GM21515 (cell line): ENCODE measurements at regions not wholly inside any gene's neighbourhood (a gene's known extent, or its start where the extent isn't known, plus 50 kb on each side); places are given as distances from the start of the nearest gene placed in this dataset.

Source experiments
- ATAC-seq: cut with Tn5 transposase; IDR thresholded peaks from one replicate; pipeline ENCODE4 v1.9.1; 2021; ENCODE audit not compliant: unreplicated experiment

DNA sequence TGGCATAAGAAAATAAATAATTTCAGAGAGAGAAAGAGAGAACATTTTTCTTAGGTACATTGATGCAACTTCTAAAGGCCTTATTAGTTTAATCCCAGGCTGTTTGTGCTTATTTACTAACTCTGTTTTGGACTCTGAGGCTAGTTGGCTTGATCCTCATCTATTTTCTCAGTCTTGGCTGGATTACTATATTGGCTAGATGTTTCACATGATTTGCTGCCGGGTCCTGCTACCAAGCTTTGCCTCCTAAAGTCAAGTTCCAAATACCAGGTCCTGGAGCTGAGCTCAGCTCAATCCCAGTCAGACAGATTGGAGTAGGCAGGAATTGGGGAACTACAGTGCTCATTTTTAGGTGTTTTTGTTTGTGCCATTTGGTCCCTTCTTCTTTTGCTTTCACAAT lies 340.8 kb downstream of the BCAT1 start:
- ATAC-seq, result no peak

GRCh38 chr12:24605916-24606315 lies 343.0 kb downstream of the BCAT1 start:
- no peak for ATAC-seq

- no peak for ATAC-seq
Observed at GRCh38 chr12:24605466-24605865, 343.4 kb downstream of the BCAT1 start.

DNA sequence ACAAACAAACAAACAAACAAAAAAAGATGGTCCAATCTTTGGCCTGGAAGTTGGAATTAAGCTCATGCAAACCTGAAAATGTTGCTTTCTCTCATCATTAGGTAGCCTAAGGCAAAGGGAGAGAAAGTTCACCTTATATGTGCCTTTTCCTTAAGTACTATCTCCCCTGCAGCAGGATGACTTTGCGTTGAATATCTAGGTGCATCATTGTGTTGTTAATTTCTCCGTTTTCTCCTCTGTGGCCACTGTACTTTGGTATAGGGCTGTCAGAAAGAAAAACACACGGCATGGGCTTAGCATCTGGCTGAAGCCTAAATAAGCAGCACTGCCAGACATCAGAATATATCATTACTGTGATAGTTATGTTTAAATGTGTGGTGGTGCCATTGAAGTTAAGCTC lies 345.5 kb downstream of the BCAT1 start:
- ATAC-seq, result no peak

- no peak for ATAC-seq
Observed at GRCh38 chr12:24600996-24601395, 347.9 kb downstream of the BCAT1 start.

- ATAC-seq, result no peak
Observed at GRCh38 chr12:24600551-24600950, 348.4 kb downstream of the BCAT1 start.

- no peak for ATAC-seq
Observed at GRCh38 chr12:24599736-24600135, 349.2 kb downstream of the BCAT1 start.

DNA sequence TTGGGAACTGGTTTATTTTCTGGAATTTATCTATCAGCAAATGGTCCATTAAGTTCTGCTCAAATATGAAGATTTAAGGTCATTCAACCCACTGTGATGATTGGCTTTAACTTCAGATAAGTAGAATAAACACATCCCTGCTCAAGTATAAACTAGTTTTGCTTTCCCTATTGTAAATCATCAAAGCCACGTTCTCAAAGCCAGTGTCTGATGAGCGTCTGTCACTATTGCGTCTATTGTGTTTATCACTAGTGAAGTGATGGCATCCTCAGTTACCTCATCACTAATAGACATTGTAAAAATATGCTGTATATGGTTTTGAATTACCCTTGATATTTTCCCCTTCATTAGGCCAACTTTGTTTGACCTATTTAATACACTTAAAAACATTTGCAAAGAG lies 351.3 kb downstream of the BCAT1 start:
- ATAC-seq, result no peak

- no peak for ATAC-seq
Observed at GRCh38 chr12:24596768-24597388, 352.0 kb downstream of the BCAT1 start.

DNA sequence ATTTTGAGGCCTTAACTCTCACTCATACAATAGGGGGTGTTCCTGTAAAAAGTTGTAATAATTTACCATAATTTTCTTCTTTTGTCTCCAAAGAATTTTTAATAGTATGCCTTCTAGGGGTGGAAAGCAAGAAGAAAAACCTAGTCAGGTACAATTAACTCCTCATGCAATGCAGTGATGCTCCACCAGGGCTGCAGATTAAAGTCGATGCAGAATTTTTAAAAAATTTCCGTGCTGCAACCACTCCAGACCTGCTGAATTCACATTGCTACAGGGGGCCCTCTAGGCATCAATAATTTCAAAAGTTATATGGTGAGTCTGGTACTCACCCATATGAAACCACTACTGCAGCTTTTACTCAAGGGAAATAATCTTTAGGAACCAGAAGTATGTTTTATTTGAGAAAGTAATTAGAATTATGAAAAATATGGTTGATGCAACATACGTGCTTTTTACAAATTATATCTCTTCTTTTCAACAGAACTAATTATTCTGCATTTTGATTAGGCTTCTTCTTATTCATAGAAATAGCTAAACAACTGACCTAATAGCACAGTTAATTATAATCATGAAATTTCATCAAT lies 353.2 kb downstream of the BCAT1 start:
- ATAC-seq, result no peak

- no peak for ATAC-seq
Observed at GRCh38 chr12:24591715-24592440, 357.0 kb downstream of the BCAT1 start.

DNA sequence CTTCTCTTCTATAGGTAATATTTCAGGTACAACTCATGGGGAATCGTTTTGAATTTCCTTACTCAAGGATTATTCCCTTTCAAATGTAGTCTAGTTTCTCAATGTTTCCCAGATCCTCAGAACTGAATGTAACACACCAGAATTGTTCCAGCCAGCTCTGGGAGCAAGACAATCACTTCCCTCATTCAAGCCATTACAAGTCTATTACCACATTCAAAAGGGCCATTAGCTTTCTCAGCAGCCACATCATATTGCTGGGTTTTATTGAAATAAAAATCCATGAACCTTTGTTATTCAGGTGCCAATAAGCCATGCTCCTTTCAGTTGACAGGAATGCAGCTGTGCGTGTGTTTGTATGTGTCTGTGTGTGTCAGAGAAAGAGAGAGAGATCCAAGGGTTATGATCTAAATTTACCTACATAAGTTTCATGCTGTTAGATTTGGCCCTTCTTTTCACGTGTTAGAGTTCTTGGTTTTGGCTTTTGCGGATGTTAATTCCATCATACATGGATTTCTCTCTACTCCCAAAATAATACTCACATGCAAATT lies 357.7 kb downstream of the BCAT1 start:
- ATAC-seq, result no peak

DNA sequence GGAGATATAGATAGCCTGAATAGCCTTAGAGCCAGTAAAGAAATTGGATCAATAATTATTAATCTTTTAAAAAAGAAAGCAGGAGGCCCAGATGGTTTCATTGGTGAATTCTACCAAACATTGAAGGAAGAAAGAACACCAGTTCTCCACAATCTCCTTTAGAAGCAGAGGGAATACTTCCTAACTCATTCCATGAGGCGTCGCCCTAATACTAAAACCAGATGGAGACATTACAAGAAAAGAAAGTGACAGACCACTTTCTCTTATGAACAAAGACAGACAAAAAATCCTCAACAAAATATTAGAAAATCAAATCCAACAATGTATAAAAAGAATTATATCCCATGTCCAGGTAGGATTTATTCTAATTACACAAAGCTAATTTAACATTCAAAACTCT lies 362.6 kb downstream of the BCAT1 start:
- ATAC-seq, result no peak

DNA sequence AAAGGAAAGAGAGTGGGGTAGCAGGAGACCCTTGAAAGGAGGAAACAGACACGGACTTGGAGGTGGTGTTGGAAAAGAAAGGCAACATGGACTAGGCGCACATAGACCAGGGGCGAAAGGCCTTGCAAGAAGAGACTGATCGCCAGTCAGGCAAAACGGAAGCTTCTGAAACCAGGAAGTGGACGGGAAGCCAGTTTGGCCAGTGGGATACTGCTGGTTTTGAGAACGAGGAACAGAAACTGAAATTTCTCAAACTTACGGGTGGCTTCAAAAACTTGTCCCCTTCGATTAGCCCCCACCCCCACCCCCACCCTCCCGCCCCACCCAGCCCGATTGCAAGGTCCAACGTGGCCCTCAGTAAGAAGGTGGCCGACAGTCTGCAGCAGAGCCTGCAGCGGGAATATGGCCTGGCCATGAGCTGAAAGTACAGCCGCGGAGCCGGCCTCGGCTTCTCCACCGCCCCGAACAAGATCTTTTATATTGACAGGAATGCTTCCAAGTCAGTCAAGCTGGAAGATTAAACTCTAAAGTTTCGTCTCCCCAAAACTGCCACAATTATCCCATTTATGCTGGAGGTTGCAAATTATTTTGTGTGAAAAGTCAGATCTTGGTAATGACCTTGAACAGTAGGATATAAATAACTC lies 364.7 kb downstream of the BCAT1 start:
- no peak for ATAC-seq

DNA sequence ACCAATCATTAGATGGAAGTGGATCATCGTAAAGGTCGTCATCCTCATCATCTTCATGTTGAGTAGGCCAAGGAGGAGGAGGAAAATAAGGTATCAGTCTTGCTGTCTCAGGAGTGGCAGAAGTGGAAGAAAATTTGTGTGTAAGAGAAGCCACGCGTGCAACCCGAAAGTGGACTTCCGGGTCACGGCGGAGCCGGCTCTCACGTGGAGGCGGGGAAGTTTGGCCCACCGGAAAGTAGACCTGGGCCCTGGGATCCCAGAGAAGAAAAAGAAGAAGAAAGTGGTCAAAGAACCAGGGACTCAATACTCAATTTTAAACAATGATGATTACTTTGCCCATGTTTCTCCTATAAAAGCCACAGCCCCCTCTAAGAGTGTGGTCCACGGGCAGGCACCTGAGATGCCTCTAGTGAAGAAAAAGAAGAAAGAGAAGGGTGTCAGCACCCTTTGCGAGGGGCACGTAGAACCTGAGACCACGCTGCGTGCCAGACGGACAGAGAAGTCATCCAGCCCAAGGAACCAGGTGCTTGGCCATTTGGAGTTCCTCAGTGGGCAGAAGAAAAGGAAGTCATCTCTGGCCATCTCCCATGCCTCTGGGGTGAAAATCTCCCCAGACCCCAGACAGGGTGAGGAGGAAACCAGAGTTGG lies 365.8 kb downstream of the BCAT1 start:
- no peak for ATAC-seq

GRCh38 chr12:24574538-24574937 lies 374.4 kb downstream of the BCAT1 start:
- no peak for ATAC-seq

GRCh38 chr12:24573621-24574020 lies 375.3 kb downstream of the BCAT1 start:
- no peak for ATAC-seq

DNA sequence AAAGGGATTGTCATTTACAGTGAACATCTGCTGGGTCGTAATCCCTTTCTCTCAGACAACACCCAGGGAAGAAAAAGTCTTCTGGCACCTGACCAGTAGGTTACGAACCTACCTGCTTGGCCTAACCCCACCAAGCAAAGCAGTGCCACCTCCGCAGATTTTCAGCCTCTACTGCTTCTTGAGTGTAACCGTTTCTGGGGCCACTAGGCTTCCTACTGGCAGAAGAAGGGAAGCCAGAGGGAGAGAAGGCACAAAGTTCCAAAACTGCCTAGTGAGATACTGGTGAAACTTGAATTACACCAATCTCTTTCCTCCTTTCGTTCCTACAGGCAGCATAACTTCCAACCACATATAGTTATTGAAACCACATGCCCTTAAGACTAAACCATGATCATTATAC lies 383.6 kb downstream of the BCAT1 start:
- no peak for ATAC-seq

DNA sequence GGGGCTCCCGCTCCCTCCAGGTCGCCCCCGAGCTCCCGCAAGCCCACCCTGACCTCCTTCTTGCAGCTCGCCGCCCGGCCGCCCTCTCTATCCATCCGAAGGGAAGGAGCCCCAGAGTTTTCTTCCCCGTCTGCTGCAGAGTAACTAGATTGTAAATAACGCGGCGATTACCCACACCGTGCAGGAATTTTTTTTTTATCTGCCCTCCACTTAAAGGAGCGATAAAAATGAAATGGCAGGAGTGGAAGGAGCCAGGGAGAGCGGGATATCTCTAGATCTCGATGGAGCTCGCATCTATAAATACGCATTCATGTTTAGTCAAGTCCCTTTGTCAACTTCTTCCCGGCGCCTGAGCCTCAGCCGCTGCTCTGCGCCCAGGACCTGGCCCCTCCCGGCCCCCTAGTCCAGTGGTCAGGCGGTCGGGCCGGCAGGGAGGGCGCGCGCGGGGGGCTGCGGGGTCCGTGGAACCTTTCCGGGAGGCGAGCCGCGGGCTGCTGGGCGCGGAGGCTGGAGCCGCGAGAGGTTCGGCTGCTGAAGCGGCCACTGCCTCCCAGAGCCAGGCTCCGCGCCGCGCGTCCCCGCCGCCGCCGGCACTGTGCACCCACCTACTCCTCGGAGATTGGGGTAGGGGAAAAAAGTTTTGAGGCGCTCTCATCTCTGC lies 386.0 kb downstream of the BCAT1 start:
- ATAC-seq, result no peak

GRCh38 chr12:24561882-24562770 lies 386.8 kb downstream of the BCAT1 start:
- no peak for ATAC-seq
